ENCODE measurements at regions not wholly inside any gene's neighbourhood (a gene's known extent, or its start where the extent isn't known, plus 50 kb on each side); places are given as distances from the start of the nearest gene placed in this dataset.
A peak's percentile ranks its signal among the peaks of the same experiment; 100 is the strongest.

- no peak for TF ChIP-seq CTCF (IDR thresholded peaks at IDR 0.05; ENCODE audit: poor library complexity, severe bottlenecking)
- Histone ChIP-seq H3K36me3 (ENCODE audit: low read depth) (no peaks in the 10 kb centered on the region), H3K9me3 (ENCODE audit: severe bottlenecking) (no peaks in the 10 kb centered on the region), H3K4me3 (ENCODE audit: severe bottlenecking) (no peak overlapping the region), H3K4me1 (ENCODE audit: insufficient read depth, poor library complexity, severe bottlenecking) (no peaks in the 10 kb centered on the region), H3K27ac (ENCODE audit: poor library complexity, severe bottlenecking) (no peak overlapping the region), H3K27me3 (ENCODE audit: insufficient read depth, poor library complexity, severe bottlenecking) (peaks cover 36% of the 10 kb centered on the region)
- ATAC-seq (ENCODE audit: low read depth) (no peak), DNase-seq (ENCODE audit: low spot score) (no peak)
Observed at GRCh38 chr14:49287004-49287403, 299.2 kb downstream of the RPS29 start.

GRCh38 chr14:49286257-49286983 lies 299.8 kb downstream of the RPS29 start:
- no peak for TF ChIP-seq CTCF (IDR thresholded peaks at IDR 0.05; ENCODE audit: poor library complexity, severe bottlenecking)
- Histone ChIP-seq H3K27ac (ENCODE audit: poor library complexity, severe bottlenecking) (no peak overlapping the region), H3K4me1 (ENCODE audit: insufficient read depth, poor library complexity, severe bottlenecking) (no peaks in the 10 kb centered on the region), H3K36me3 (ENCODE audit: low read depth) (no peaks in the 10 kb centered on the region), H3K9me3 (ENCODE audit: severe bottlenecking) (no peaks in the 10 kb centered on the region), H3K4me3 (ENCODE audit: severe bottlenecking) (no peak overlapping the region), H3K27me3 (ENCODE audit: insufficient read depth, poor library complexity, severe bottlenecking) (peaks cover 37% of the 10 kb centered on the region)
- ATAC-seq (ENCODE audit: low read depth) (no peak), DNase-seq (ENCODE audit: low spot score) (no peak)

- Histone ChIP-seq H3K27me3 (ENCODE audit: insufficient read depth, poor library complexity, severe bottlenecking) (peaks cover 37% of the 10 kb centered on the region), H3K4me3 (ENCODE audit: severe bottlenecking) (no peak overlapping the region), H3K36me3 (ENCODE audit: low read depth) (no peaks in the 10 kb centered on the region), H3K9me3 (ENCODE audit: severe bottlenecking) (no peaks in the 10 kb centered on the region), H3K4me1 (ENCODE audit: insufficient read depth, poor library complexity, severe bottlenecking) (no peaks in the 10 kb centered on the region), H3K27ac (ENCODE audit: poor library complexity, severe bottlenecking) (no peak overlapping the region)
- TF ChIP-seq CTCF (IDR thresholded peaks at IDR 0.05; ENCODE audit: poor library complexity, severe bottlenecking) = no peak
- DNase-seq (ENCODE audit: low spot score) = no peak
- no peak for ATAC-seq (ENCODE audit: low read depth)
Observed at GRCh38 chr14:49280566-49280965, 305.6 kb downstream of the RPS29 start.

- Histone ChIP-seq H3K27me3 (ENCODE audit: insufficient read depth, poor library complexity, severe bottlenecking) (no peaks in the 10 kb centered on the region), H3K9me3 (ENCODE audit: severe bottlenecking) (no peaks in the 10 kb centered on the region), H3K4me1 (ENCODE audit: insufficient read depth, poor library complexity, severe bottlenecking) (no peaks in the 10 kb centered on the region), H3K27ac (ENCODE audit: poor library complexity, severe bottlenecking) (no peak overlapping the region), H3K4me3 (ENCODE audit: severe bottlenecking) (no peak overlapping the region), H3K36me3 (ENCODE audit: low read depth) (no peaks in the 10 kb centered on the region)
- DNase-seq (ENCODE audit: low spot score) (peak; percentile 59), ATAC-seq (ENCODE audit: low read depth) (no peak)
- TF ChIP-seq CTCF (IDR thresholded peaks at IDR 0.05; ENCODE audit: poor library complexity, severe bottlenecking) = no peak
Observed at GRCh38 chr14:49250517-49250916, 335.7 kb downstream of the RPS29 start.

- H3K27me3 ChIP-seq (ENCODE audit: insufficient read depth, poor library complexity, severe bottlenecking) = no peaks in the 10 kb centered on the region
- ATAC-seq (ENCODE audit: low read depth) (peak; percentile 46; the same call in 1 of the 3 replicates), DNase-seq (ENCODE audit: low spot score) (no peak)
- no peak overlapping the region for H3K4me3 ChIP-seq (ENCODE audit: severe bottlenecking)
- no peak overlapping the region for H3K27ac ChIP-seq (ENCODE audit: poor library complexity, severe bottlenecking)
- TF ChIP-seq CTCF (IDR thresholded peaks at IDR 0.05; ENCODE audit: poor library complexity, severe bottlenecking) = no peak
- H3K36me3 ChIP-seq (ENCODE audit: low read depth) = no peaks in the 10 kb centered on the region
- no peaks in the 10 kb centered on the region for H3K4me1 ChIP-seq (ENCODE audit: insufficient read depth, poor library complexity, severe bottlenecking)
- H3K9me3 ChIP-seq (ENCODE audit: severe bottlenecking) = no peaks in the 10 kb centered on the region
Observed at GRCh38 chr14:49250109-49250508, 336.1 kb downstream of the RPS29 start.

Measured in RWPE2 (cell line).